OCI-LY3 (cell line): ENCODE measurements at regions not wholly inside any gene's neighbourhood (a gene's known extent, or its start where the extent isn't known, plus 50 kb on each side); places are given as distances from the start of the nearest gene placed in this dataset.

Experiments
- CTCF ChIP-seq: fragments of 200-600, 300-600 bp; sonication (generic); IDR thresholded peaks from 2 replicates; pipeline ENCODE4 v1.5.1; 2014; ENCODE audit warnings: antibody characterized with exemption, low read length, low read depth
- EZH2phosphoT487 ChIP-seq: fragments of 200-600 bp; shearing (Covaris generic); IDR thresholded peaks from 2 replicates; pipeline ENCODE4 v1.6.1; 2018; ENCODE audit warnings: antibody characterized with exemption, mixed run types, low read depth

- no peak for TF ChIP-seq CTCF
- no peak for TF ChIP-seq EZH2phosphoT487
Measured at GRCh38 chr3:107461721-107462120, 61.0 kb upstream of the BBX start.
